Upper lobe of right lung (tissue), 1 donor: ENCODE measurements at regions not wholly inside any gene's neighbourhood (a gene's known extent, or its start where the extent isn't known, plus 50 kb on each side); places are given as distances from the start of the nearest gene placed in this dataset.

Experiments
- ATAC-seq: fragments of 200-7000 bp; cut with Tn5 transposase; one replicate; pipeline ENCODE4 v1.9.1; 2020; ENCODE audit warnings: mild to moderate bottlenecking, moderate library complexity
- DNase-seq: peaks from one replicate; pipeline ENCODE4 v3.0.0-alpha.2; 2020
- H3K27ac ChIP-seq: fragments of 200-600 bp; one replicate; pipeline ENCODE4 v1.8.0; 2022
- H3K27me3 ChIP-seq: fragments of 200-600 bp; one replicate; pipeline ENCODE4 v1.8.0; 2022; ENCODE audit warnings: mild to moderate bottlenecking
- H3K36me3 ChIP-seq: fragments of 200-600 bp; one replicate; pipeline ENCODE4 v1.8.0; 2022
- H3K4me1 ChIP-seq: fragments of 200-600 bp; one replicate; pipeline ENCODE4 v1.8.0; 2022
- H3K4me3 ChIP-seq: fragments of 200-600 bp; one replicate; pipeline ENCODE4 v1.8.0; 2022; ENCODE audit warnings: mild to moderate bottlenecking
- H3K9me3 ChIP-seq: fragments of 200-600 bp; one replicate; pipeline ENCODE4 v1.8.0; 2022
- intact Hi-C: fragments of 100-400 bp; cut with DNase I; formaldehyde crosslinking; loops from one replicate; pipeline ENCODE4 v1.11.0; 2022
- TF ChIP-seq, protein P1 (sequence below): fragments of 200-600 bp; IDR thresholded peaks from one replicate; pipeline ENCODE4 v1.8.0; 2022; ENCODE audit warnings: antibody characterized with exemption
- donor health status: DM: no; HTN: yes; CAD: no; lungs with severe emphysema.

DNA sequence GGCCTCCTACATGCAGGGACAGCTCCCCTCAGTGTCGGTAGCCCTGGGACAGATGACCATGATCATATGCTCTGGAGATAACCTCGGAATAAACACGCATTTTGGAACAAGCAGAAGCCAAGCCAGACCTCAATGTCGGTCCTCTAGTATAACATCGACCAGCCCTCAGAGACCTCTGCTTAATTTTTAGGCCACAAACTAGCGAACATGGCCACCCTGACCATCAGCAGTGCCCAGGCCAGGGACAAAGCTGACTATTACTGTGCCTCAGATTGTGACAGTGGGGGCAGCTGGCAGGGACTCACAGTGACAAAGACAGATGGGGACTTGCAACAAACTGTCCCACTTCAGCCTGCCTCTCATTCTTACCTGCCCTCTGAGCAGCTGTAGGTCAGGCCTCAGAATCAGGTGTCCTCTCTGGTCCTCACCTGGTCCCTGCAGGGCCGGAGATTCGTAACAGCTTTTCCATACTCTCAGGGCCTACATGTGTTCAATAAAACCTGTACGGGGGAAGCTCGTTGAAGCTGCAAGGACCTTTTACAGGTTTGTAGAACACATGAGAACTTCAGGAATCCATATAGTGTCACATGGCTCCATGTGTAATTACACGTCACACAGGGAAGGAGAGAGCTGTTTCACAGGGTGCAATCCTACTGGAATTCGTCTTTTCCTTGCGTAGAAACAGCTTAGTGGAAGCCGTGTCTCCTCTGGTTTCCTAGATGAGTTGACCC is 72.8 kb upstream of the IGLL5 start:
- ATAC-seq (no peak), DNase-seq (no peak)
- no peaks in the 10 kb centered on the region for H3K27me3 ChIP-seq
- TF ChIP-seq, protein P1, sequence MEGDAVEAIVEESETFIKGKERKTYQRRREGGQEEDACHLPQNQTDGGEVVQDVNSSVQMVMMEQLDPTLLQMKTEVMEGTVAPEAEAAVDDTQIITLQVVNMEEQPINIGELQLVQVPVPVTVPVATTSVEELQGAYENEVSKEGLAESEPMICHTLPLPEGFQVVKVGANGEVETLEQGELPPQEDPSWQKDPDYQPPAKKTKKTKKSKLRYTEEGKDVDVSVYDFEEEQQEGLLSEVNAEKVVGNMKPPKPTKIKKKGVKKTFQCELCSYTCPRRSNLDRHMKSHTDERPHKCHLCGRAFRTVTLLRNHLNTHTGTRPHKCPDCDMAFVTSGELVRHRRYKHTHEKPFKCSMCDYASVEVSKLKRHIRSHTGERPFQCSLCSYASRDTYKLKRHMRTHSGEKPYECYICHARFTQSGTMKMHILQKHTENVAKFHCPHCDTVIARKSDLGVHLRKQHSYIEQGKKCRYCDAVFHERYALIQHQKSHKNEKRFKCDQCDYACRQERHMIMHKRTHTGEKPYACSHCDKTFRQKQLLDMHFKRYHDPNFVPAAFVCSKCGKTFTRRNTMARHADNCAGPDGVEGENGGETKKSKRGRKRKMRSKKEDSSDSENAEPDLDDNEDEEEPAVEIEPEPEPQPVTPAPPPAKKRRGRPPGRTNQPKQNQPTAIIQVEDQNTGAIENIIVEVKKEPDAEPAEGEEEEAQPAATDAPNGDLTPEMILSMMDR, result no peak
- no peaks in the 10 kb centered on the region for H3K9me3 ChIP-seq
- H3K36me3 ChIP-seq, result no peaks in the 10 kb centered on the region
- H3K4me3 ChIP-seq, result no peak overlapping the region
- H3K4me1 ChIP-seq, result no peaks in the 10 kb centered on the region
- intact Hi-C loops, result no loop called here
- no peak overlapping the region for H3K27ac ChIP-seq

DNA sequence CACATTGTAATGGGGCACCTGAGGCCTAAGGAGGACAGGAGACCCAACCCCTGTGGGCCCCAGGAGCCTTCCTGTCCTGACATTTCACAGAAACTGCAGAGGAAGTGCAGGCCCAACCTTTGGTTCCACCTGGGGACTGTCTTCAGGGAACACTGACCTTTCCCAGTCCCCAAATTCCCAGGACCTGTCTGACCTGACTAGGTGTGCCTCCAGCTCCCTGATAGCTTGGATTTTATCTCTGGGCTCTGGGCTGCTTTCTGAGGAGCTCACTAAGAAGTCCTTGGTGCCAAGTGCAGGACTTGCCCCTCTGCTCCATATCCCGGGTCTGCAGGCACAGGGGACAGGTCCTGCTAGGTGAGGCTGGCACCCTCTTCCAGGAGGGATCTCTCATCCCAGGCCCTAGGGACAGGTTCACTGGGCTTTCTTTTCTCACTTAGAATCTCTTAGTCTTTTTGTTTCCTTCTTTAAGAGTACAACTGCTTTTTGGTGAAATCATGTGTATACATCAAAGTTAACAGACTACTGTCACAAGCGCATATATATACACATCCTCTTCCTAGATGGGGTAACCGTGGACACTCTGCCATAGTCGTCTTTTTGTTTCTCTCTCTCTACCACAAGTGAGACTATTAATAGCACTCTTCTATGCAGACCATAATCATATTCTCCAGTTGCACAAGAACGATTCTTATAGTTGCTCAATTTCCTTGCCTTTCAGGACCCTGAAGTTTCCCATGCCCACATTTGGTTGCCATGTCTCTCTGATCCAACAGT is 72.0 kb upstream of the IGLL5 start:
- peaks cover 5% of the 10 kb centered on the region for H3K4me1 ChIP-seq
- H3K27ac ChIP-seq, result no peak overlapping the region
- intact Hi-C loops, result no loop called here
- ATAC-seq (no peak), DNase-seq (no peak)
- no peaks in the 10 kb centered on the region for H3K9me3 ChIP-seq
- no peaks in the 10 kb centered on the region for H3K27me3 ChIP-seq
- no peak overlapping the region for H3K4me3 ChIP-seq
- TF ChIP-seq, protein P1, result no peak
- no peaks in the 10 kb centered on the region for H3K36me3 ChIP-seq

- no peak overlapping the region for H3K27ac ChIP-seq
- TF ChIP-seq, protein P1, result no peak
Measured at GRCh38 chr22:22816171-22816514, 71.5 kb upstream of the IGLL5 start.

GRCh38 chr22:22816766-22817410 is 70.7 kb upstream of the IGLL5 start:
- peaks cover 5% of the 10 kb centered on the region for H3K4me1 ChIP-seq
- no peak overlapping the region for H3K27ac ChIP-seq
- ATAC-seq (no peak), DNase-seq (no peak)
- H3K27me3 ChIP-seq, result no peaks in the 10 kb centered on the region
- no peaks in the 10 kb centered on the region for H3K9me3 ChIP-seq
- H3K4me3 ChIP-seq, result no peak overlapping the region
- TF ChIP-seq, protein P1, result no peak
- H3K36me3 ChIP-seq, result no peaks in the 10 kb centered on the region
- intact Hi-C loops, result no loop called here

More at GRCh38 chr22:22816171-22816514, 71.5 kb upstream of the IGLL5 start:
- Histone ChIP-seq H3K4me1 (peaks cover 5% of the 10 kb centered on the region), H3K36me3 (no peaks in the 10 kb centered on the region), H3K9me3 (no peaks in the 10 kb centered on the region), H3K27me3 (no peaks in the 10 kb centered on the region), H3K4me3 (no peak overlapping the region)
- intact Hi-C loops, result no loop called here
- ATAC-seq (no peak), DNase-seq (no peak)

- Histone ChIP-seq H3K36me3 (no peaks in the 10 kb centered on the region), H3K4me1 (peaks cover 5% of the 10 kb centered on the region), H3K4me3 (no peak overlapping the region), H3K27me3 (no peaks in the 10 kb centered on the region), H3K27ac (no peak overlapping the region), H3K9me3 (no peaks in the 10 kb centered on the region)
- no peak for DNase-seq
- TF ChIP-seq, protein P1, result no peak
- intact Hi-C loops, result no loop called here
- ATAC-seq, result no peak
Measured at GRCh38 chr22:22817468-22818201, 70.0 kb upstream of the IGLL5 start.
